Neural progenitor cell (in vitro differentiated cells): ENCODE measurements at regions not wholly inside any gene's neighbourhood (a gene's known extent, or its start where the extent isn't known, plus 50 kb on each side); places are given as distances from the start of the nearest gene placed in this dataset.

Experiments
- CTCF ChIP-seq: fragments of 200-600 bp; sonication (generic); IDR thresholded peaks from 2 replicates; pipeline ENCODE4 v1.5.1; 2017; ENCODE audit warnings: antibody characterized with exemption, mild to moderate bottlenecking
- EZH2 ChIP-seq: fragments of 200-600 bp; sonication (generic); IDR thresholded peaks from 2 replicates; pipeline ENCODE4 v1.6.1; 2017; ENCODE audit warnings: antibody characterized with exemption, mild to moderate bottlenecking, moderate library complexity
- EZH2phosphoT487 ChIP-seq: fragments of 200-600 bp; sonication (generic); IDR thresholded peaks from 2 replicates; pipeline ENCODE4 v1.6.1; 2017; ENCODE audit warnings: antibody characterized with exemption

DNA sequence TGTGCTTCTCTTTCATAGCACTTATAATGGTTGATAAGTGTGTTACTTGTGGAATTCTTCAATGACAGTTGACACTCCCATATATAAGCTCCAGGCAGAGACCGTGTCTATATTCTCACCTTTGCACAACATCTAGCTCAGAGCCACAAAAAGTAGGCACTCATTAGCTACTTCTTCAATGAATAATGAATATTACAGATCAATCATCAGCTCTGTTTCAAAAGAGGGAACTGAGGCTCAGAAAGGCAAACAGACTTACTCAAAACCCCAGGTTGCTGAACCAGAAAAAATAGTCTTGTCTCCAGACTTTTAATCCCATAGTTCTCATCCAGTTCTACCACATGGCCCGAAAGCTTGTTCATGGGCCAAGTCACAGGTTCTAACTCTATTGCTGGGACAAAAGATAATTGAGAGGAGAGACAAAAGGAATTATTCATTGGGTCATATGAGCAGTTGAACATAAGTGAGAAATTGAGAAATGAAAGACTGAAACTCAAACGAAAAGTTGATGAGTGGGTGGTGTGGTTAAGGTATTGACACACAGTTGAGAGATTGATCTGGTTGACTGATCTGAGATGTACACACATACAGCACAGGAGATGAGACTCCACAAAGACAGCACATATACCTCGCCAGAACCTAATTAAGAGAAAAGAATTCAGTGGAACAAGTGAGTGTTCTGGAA, 381.6 kb downstream of the EFNA5 start:
- TF ChIP-seq CTCF (no peak), EZH2phosphoT487 (no peak), EZH2 (no peak)
